ENCODE measurements at regions not wholly inside any gene's neighbourhood (a gene's known extent, or its start where the extent isn't known, plus 50 kb on each side); places are given as distances from the start of the nearest gene placed in this dataset.

GRCh38 chr3:102136183-102136582 is 286.9 kb downstream of the NFKBIZ start:
- Histone ChIP-seq H3K36me3 (ENCODE audit: control insufficient read depth, insufficient read depth, low read length) (no peaks in the 10 kb centered on the region), H3K9me3 (ENCODE audit: control insufficient read depth, low read length) (no peaks in the 10 kb centered on the region), H3K4me3 (ENCODE audit: insufficient read depth, low read depth, low read length, poor library complexity, severe bottlenecking) (no peak overlapping the region), H3K27me3 (replicated peaks; ENCODE audit: control insufficient read depth, insufficient read depth, low read length, poor library complexity, severe bottlenecking) (no peaks in the 10 kb centered on the region), H3K4me1 (ENCODE audit: control insufficient read depth, insufficient read depth, low read length, poor library complexity, severe bottlenecking) (no peaks in the 10 kb centered on the region), H3K27ac (ENCODE audit: insufficient read depth, low read length, poor library complexity, severe bottlenecking) (no peak overlapping the region)
- DNase-seq: no peak

GRCh38 chr3:102140116-102140515 is 290.8 kb downstream of the NFKBIZ start:
- H3K9me3 ChIP-seq (ENCODE audit: control insufficient read depth, low read length): no peaks in the 10 kb centered on the region
- no peaks in the 10 kb centered on the region for H3K27me3 ChIP-seq (replicated peaks; ENCODE audit: control insufficient read depth, insufficient read depth, low read length, poor library complexity, severe bottlenecking)
- DNase-seq: no peak
- no peak overlapping the region for H3K27ac ChIP-seq (ENCODE audit: insufficient read depth, low read length, poor library complexity, severe bottlenecking)
- no peaks in the 10 kb centered on the region for H3K4me1 ChIP-seq (ENCODE audit: control insufficient read depth, insufficient read depth, low read length, poor library complexity, severe bottlenecking)
- no peaks in the 10 kb centered on the region for H3K36me3 ChIP-seq (ENCODE audit: control insufficient read depth, insufficient read depth, low read length)
- H3K4me3 ChIP-seq (ENCODE audit: insufficient read depth, low read depth, low read length, poor library complexity, severe bottlenecking): no peak overlapping the region

GRCh38 chr3:102141096-102141927 is 292.0 kb downstream of the NFKBIZ start:
- no peak for DNase-seq
- Histone ChIP-seq H3K36me3 (ENCODE audit: control insufficient read depth, insufficient read depth, low read length) (no peaks in the 10 kb centered on the region), H3K9me3 (ENCODE audit: control insufficient read depth, low read length) (no peaks in the 10 kb centered on the region), H3K4me1 (ENCODE audit: control insufficient read depth, insufficient read depth, low read length, poor library complexity, severe bottlenecking) (no peaks in the 10 kb centered on the region), H3K4me3 (ENCODE audit: insufficient read depth, low read depth, low read length, poor library complexity, severe bottlenecking) (no peak overlapping the region), H3K27ac (ENCODE audit: insufficient read depth, low read length, poor library complexity, severe bottlenecking) (no peak overlapping the region), H3K27me3 (replicated peaks; ENCODE audit: control insufficient read depth, insufficient read depth, low read length, poor library complexity, severe bottlenecking) (no peaks in the 10 kb centered on the region)

- Histone ChIP-seq H3K4me1 (ENCODE audit: control insufficient read depth, insufficient read depth, low read length, poor library complexity, severe bottlenecking) (no peaks in the 10 kb centered on the region), H3K27me3 (replicated peaks; ENCODE audit: control insufficient read depth, insufficient read depth, low read length, poor library complexity, severe bottlenecking) (no peaks in the 10 kb centered on the region), H3K27ac (ENCODE audit: insufficient read depth, low read length, poor library complexity, severe bottlenecking) (no peak overlapping the region), H3K9me3 (ENCODE audit: control insufficient read depth, low read length) (no peaks in the 10 kb centered on the region), H3K4me3 (ENCODE audit: insufficient read depth, low read depth, low read length, poor library complexity, severe bottlenecking) (no peak overlapping the region), H3K36me3 (ENCODE audit: control insufficient read depth, insufficient read depth, low read length) (no peaks in the 10 kb centered on the region)
- no peak for DNase-seq
Measured at GRCh38 chr3:102141928-102142239, 292.6 kb downstream of the NFKBIZ start.

GRCh38 chr3:102142379-102143060 is 292.3 kb upstream of the ZPLD1 start:
- no peak for DNase-seq
- Histone ChIP-seq H3K4me3 (ENCODE audit: insufficient read depth, low read depth, low read length, poor library complexity, severe bottlenecking) (no peak overlapping the region), H3K9me3 (ENCODE audit: control insufficient read depth, low read length) (no peaks in the 10 kb centered on the region), H3K27me3 (replicated peaks; ENCODE audit: control insufficient read depth, insufficient read depth, low read length, poor library complexity, severe bottlenecking) (no peaks in the 10 kb centered on the region), H3K27ac (ENCODE audit: insufficient read depth, low read length, poor library complexity, severe bottlenecking) (no peak overlapping the region), H3K4me1 (ENCODE audit: control insufficient read depth, insufficient read depth, low read length, poor library complexity, severe bottlenecking) (no peaks in the 10 kb centered on the region), H3K36me3 (ENCODE audit: control insufficient read depth, insufficient read depth, low read length) (no peaks in the 10 kb centered on the region)

- Histone ChIP-seq H3K36me3 (ENCODE audit: control insufficient read depth, insufficient read depth, low read length) (no peaks in the 10 kb centered on the region), H3K4me1 (ENCODE audit: control insufficient read depth, insufficient read depth, low read length, poor library complexity, severe bottlenecking) (no peaks in the 10 kb centered on the region), H3K9me3 (ENCODE audit: control insufficient read depth, low read length) (no peaks in the 10 kb centered on the region), H3K4me3 (ENCODE audit: insufficient read depth, low read depth, low read length, poor library complexity, severe bottlenecking) (no peak overlapping the region), H3K27ac (ENCODE audit: insufficient read depth, low read length, poor library complexity, severe bottlenecking) (no peak overlapping the region), H3K27me3 (replicated peaks; ENCODE audit: control insufficient read depth, insufficient read depth, low read length, poor library complexity, severe bottlenecking) (no peaks in the 10 kb centered on the region)
- no peak for DNase-seq
Measured at GRCh38 chr3:102143536-102143935, 291.3 kb upstream of the ZPLD1 start.

GRCh38 chr3:102144063-102144462 is 290.8 kb upstream of the ZPLD1 start:
- no peaks in the 10 kb centered on the region for H3K9me3 ChIP-seq (ENCODE audit: control insufficient read depth, low read length)
- H3K4me1 ChIP-seq (ENCODE audit: control insufficient read depth, insufficient read depth, low read length, poor library complexity, severe bottlenecking): no peaks in the 10 kb centered on the region
- H3K36me3 ChIP-seq (ENCODE audit: control insufficient read depth, insufficient read depth, low read length): no peaks in the 10 kb centered on the region
- no peak overlapping the region for H3K4me3 ChIP-seq (ENCODE audit: insufficient read depth, low read depth, low read length, poor library complexity, severe bottlenecking)
- no peak for DNase-seq
- H3K27ac ChIP-seq (ENCODE audit: insufficient read depth, low read length, poor library complexity, severe bottlenecking): no peak overlapping the region
- no peaks in the 10 kb centered on the region for H3K27me3 ChIP-seq (replicated peaks; ENCODE audit: control insufficient read depth, insufficient read depth, low read length, poor library complexity, severe bottlenecking)

- no peaks in the 10 kb centered on the region for H3K27me3 ChIP-seq (replicated peaks; ENCODE audit: control insufficient read depth, insufficient read depth, low read length, poor library complexity, severe bottlenecking)
- H3K4me3 ChIP-seq (ENCODE audit: insufficient read depth, low read depth, low read length, poor library complexity, severe bottlenecking): no peak overlapping the region
Measured at GRCh38 chr3:102148598-102149337, 286.0 kb upstream of the ZPLD1 start.

GRCh38 chr3:102151935-102152334 is 282.9 kb upstream of the ZPLD1 start:
- no peaks in the 10 kb centered on the region for H3K4me1 ChIP-seq (ENCODE audit: control insufficient read depth, insufficient read depth, low read length, poor library complexity, severe bottlenecking)
- no peak overlapping the region for H3K27ac ChIP-seq (ENCODE audit: insufficient read depth, low read length, poor library complexity, severe bottlenecking)
- no peak for DNase-seq

More at GRCh38 chr3:102148598-102149337, 286.0 kb upstream of the ZPLD1 start:
- no peak for DNase-seq
- Histone ChIP-seq H3K4me1 (ENCODE audit: control insufficient read depth, insufficient read depth, low read length, poor library complexity, severe bottlenecking) (no peaks in the 10 kb centered on the region), H3K36me3 (ENCODE audit: control insufficient read depth, insufficient read depth, low read length) (no peaks in the 10 kb centered on the region), H3K9me3 (ENCODE audit: control insufficient read depth, low read length) (no peaks in the 10 kb centered on the region), H3K27ac (ENCODE audit: insufficient read depth, low read length, poor library complexity, severe bottlenecking) (no peak overlapping the region)

GRCh38 chr3:102156426-102156825 is 278.4 kb upstream of the ZPLD1 start:
- Histone ChIP-seq H3K27ac (ENCODE audit: insufficient read depth, low read length, poor library complexity, severe bottlenecking) (no peak overlapping the region), H3K9me3 (ENCODE audit: control insufficient read depth, low read length) (no peaks in the 10 kb centered on the region), H3K4me3 (ENCODE audit: insufficient read depth, low read depth, low read length, poor library complexity, severe bottlenecking) (no peak overlapping the region), H3K36me3 (ENCODE audit: control insufficient read depth, insufficient read depth, low read length) (no peaks in the 10 kb centered on the region), H3K4me1 (ENCODE audit: control insufficient read depth, insufficient read depth, low read length, poor library complexity, severe bottlenecking) (no peaks in the 10 kb centered on the region), H3K27me3 (replicated peaks; ENCODE audit: control insufficient read depth, insufficient read depth, low read length, poor library complexity, severe bottlenecking) (no peaks in the 10 kb centered on the region)
- no peak for DNase-seq

More at GRCh38 chr3:102151935-102152334, 282.9 kb upstream of the ZPLD1 start:
- Histone ChIP-seq H3K36me3 (ENCODE audit: control insufficient read depth, insufficient read depth, low read length) (no peaks in the 10 kb centered on the region), H3K27me3 (replicated peaks; ENCODE audit: control insufficient read depth, insufficient read depth, low read length, poor library complexity, severe bottlenecking) (no peaks in the 10 kb centered on the region), H3K4me3 (ENCODE audit: insufficient read depth, low read depth, low read length, poor library complexity, severe bottlenecking) (no peak overlapping the region), H3K9me3 (ENCODE audit: control insufficient read depth, low read length) (no peaks in the 10 kb centered on the region)

All from effector memory CD4-positive, alpha-beta T cell (primary cell).